Spleen (tissue), 11 donors: ENCODE measurements at regions not wholly inside any gene's neighbourhood (a gene's known extent, or its start where the extent isn't known, plus 50 kb on each side); places are given as distances from the start of the nearest gene placed in this dataset.

Experiments
- DNase-seq: peaks from one replicate; pipeline ENCODE4 v3.0.0-alpha.2; 2020
- H3K27ac ChIP-seq, 8 donors: fragments of 200-600 bp; sonication (generic) in 7 of 8; 1 replicate in 4 of 8; 2 replicates in 4 of 8; pipeline versions ENCODE4 v1.5.0 to v1.8.0; 2016 to 2021; ENCODE audit warnings: inconsistent platforms in 4 of 8, mild to moderate bottlenecking in 4 of 8, moderate library complexity in 1 of 8
- H3K27me3 ChIP-seq, 7 donors: fragments of 200-600 bp; sonication (generic) in 6 of 7; replicated peaks in 1 of 7; 1 replicate in 4 of 7; 2 replicates in 3 of 7; pipeline versions ENCODE4 v1.5.0 to v1.8.0; 2016 to 2021; ENCODE audit warnings: inconsistent platforms in 3 of 7, mild to moderate bottlenecking in 1 of 7
- H3K36me3 ChIP-seq, 6 donors: fragments of 200-600 bp; sonication (generic) in 5 of 6; 1 replicate in 4 of 6; 2 replicates in 2 of 6; pipeline versions ENCODE4 v1.5.0 to v1.8.0; 2016 to 2021; ENCODE audit warnings: inconsistent platforms in 2 of 6
- H3K4me1 ChIP-seq, 6 donors: fragments of 200-600 bp; sonication (generic) in 5 of 6; 1 replicate in 3 of 6; 2 replicates in 3 of 6; pipeline versions ENCODE4 v1.5.0 to v1.8.0; 2016 to 2021; ENCODE audit warnings: inconsistent platforms in 3 of 6
- H3K4me3 ChIP-seq, 8 donors: fragments of 200-600 bp; sonication (generic) in 7 of 8; 1 replicate in 4 of 8; 2 replicates in 4 of 8; pipeline versions ENCODE4 v1.5.0 to v1.8.0; 2016 to 2021; ENCODE audit warnings: inconsistent platforms in 4 of 8, mild to moderate bottlenecking in 4 of 8, moderate library complexity in 2 of 8
- H3K9me3 ChIP-seq, 8 donors: fragments of 200-600 bp; sonication (generic) in 7 of 8; 1 replicate in 4 of 8; 2 replicates in 4 of 8; pipeline versions ENCODE4 v1.5.0 to v1.8.0; 2016 to 2021; ENCODE audit warnings: inconsistent platforms in 4 of 8
- POLR2A ChIP-seq, 3 donors: fragments of 450-650 bp; IDR thresholded peaks; one replicate each; pipeline ENCODE4 v1.5.1; 2017; ENCODE audit warnings: antibody characterized with exemption in 3 of 3, mild to moderate bottlenecking in 1 of 3
- POLR2AphosphoS5 ChIP-seq, 3 donors: sonication (generic); formaldehyde crosslinking; IDR thresholded peaks; one replicate each; pipeline ENCODE4 v1.5.1; 2017; ENCODE audit warnings: antibody characterized with exemption in 3 of 3
- WGBS, 5 donors: extraction: QIAGEN DNeasy Blood & Tissue Kit in 3 of 5; methylation state at CpG; one replicate each; pipeline versions ENCODE4 v1.1.5 to v1.1.7; 2013 to 2018; 5-methylcytosine and 5-hydroxymethylcytosine counted together
- intact Hi-C: fragments of 100-400 bp; cut with DNase I; formaldehyde crosslinking; loops from one replicate; pipeline ENCODE4 v1.15.0; 2023; ENCODE audit warnings: low total_unique reads
- TF ChIP-seq, protein P1 (sequence below), 11 experiments: fragments of 200-600 bp in 7 of 11; fragments of 450-650 bp in 4 of 11; sonication (generic) in 4 of 11; IDR thresholded peaks in 8 of 11; conservative IDR thresholded peaks in 3 of 11; 1 replicate in 7 of 11; 2 replicates in 4 of 11; pipeline versions ENCODE4 v1.4.0 to v1.8.0; 2016 to 2021; ENCODE audit warnings: antibody characterized with exemption in 11 of 11, inconsistent platforms in 4 of 11, mild to moderate bottlenecking in 1 of 11
- donor health status: healthy with polysubstance abuse.
- donor health status: DM: no; HTN: no; CAD: no; lungs with moderate emphysema.
- donor health status: DM: no; HTN: no; CAD: no.
- donor health status: Bipolar disorder and iron deficiency.
- donor health status: healthy.
- donor health status: DM: no; HTN: no; CAD: no.
- donor health status: DM: yes; HTN: yes; CAD: no.

DNA sequence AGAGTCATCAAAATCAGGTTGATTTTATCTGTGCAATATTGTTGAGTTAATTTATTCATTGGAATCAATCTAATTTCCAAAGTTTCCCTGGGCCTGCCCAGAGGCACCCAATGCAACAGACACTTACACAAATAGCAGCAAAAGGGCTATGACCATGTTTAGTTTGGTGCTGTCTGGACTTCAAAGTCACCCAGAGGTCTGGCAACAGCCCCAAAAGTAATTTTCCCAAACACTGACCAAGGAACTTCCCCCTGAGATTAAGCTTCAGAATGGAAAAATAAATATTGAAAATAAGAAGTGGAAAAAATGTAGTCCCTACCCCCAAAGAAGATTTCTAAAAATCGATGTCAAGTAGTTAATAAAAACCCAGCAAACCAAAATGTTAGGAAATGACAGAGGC, 70.9 kb upstream of the RNF152 start:
- TF ChIP-seq POLR2AphosphoS5 (IDR thresholded peaks at IDR 0.05), result no peak
- TF ChIP-seq, protein P1, sequence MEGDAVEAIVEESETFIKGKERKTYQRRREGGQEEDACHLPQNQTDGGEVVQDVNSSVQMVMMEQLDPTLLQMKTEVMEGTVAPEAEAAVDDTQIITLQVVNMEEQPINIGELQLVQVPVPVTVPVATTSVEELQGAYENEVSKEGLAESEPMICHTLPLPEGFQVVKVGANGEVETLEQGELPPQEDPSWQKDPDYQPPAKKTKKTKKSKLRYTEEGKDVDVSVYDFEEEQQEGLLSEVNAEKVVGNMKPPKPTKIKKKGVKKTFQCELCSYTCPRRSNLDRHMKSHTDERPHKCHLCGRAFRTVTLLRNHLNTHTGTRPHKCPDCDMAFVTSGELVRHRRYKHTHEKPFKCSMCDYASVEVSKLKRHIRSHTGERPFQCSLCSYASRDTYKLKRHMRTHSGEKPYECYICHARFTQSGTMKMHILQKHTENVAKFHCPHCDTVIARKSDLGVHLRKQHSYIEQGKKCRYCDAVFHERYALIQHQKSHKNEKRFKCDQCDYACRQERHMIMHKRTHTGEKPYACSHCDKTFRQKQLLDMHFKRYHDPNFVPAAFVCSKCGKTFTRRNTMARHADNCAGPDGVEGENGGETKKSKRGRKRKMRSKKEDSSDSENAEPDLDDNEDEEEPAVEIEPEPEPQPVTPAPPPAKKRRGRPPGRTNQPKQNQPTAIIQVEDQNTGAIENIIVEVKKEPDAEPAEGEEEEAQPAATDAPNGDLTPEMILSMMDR (IDR thresholded peaks at IDR 0.05 in 8 of 11, conservative IDR thresholded peaks at IDR 0.05 in 3 of 11), result no peak
- TF ChIP-seq POLR2A (IDR thresholded peaks at IDR 0.05), result no peak
- no peaks in the 10 kb centered on the region for H3K36me3 ChIP-seq
- 57 to 73% (median 66%) methylated on average over 1 of the region's 1 CpG for WGBS, 5 donors
- intact Hi-C loops, result no loop called here
- DNase-seq, result no peak
- H3K9me3 ChIP-seq, result no peaks in the 10 kb centered on the region
- peaks cover 0 to 21% (median 0%) of the 10 kb centered on the region in 7 donors for H3K27me3 ChIP-seq
- H3K4me3 ChIP-seq, result no peak overlapping the region
- H3K27ac ChIP-seq, result no peak overlapping the region
- no peaks in the 10 kb centered on the region for H3K4me1 ChIP-seq

DNA sequence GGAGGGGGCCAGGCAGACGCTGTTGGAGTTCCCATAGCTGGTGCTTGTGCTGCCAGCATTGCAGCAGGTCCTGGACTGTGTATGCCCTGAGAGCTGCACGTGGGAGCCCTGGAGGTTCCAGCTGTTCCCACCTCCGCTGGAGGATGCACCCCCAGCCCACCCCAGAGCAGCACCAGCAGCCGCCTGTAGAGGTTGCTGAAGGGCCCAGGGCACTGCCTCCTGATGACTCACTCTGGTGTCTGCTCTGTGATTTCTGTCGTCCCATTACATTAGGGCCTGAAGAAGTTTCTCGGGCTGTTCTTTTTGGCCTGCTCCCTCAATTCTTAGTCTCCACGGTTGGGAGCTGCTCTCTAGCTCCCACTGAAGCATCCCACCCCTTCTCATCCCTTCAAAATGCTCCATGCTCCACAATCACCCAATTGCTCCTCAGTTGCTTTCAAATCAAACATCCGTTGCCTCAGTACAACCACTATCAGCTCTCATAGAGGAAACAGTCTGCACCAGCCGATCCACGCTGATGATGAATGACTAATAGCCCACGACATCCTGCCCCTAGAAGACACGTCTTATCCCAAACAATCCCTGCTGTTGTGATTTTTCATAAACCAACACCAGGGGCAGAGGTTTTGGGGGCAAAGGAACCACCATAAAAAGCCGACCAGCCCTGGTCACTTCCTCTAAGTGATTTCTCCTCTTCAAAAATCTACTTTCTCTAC, 65.2 kb upstream of the RNF152 start:
- 78 to 90% (median 82%) methylated on average over 11 to 13 of the region's 13 CpGs for WGBS, 5 donors

DNA sequence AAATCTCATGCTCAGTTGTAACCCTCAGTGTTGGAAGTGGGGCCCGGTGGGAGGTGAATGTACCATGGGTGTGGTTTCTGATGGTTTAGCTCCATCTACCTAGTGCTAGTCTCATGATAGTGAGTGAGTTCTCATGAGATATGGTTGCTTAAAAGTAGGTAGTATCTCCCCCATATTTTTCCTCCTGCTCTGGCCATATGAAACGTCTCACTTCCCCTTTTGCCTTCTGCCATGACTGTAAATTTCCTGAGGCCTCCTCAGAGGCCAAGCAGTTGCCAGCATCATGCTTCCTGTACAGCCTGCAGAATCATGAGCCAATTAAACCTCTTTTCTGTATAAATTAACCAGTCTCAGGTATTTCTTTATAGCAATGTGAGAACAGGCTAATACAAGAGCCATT, 62.8 kb upstream of the RNF152 start:
- WGBS, 5 donors, result 45 to 58% (median 56%) methylated on average over 2 of the region's 2 CpGs
- intact Hi-C loops, result no loop called here
- no peaks in the 10 kb centered on the region for H3K36me3 ChIP-seq
- no peak for TF ChIP-seq POLR2A (IDR thresholded peaks at IDR 0.05)
- no peak for TF ChIP-seq POLR2AphosphoS5 (IDR thresholded peaks at IDR 0.05)
- TF ChIP-seq, protein P1 (IDR thresholded peaks at IDR 0.05 in 8 of 11, conservative IDR thresholded peaks at IDR 0.05 in 3 of 11), result no peak
- no peak for DNase-seq
- peaks cover 0 to 6% (median 0%) of the 10 kb centered on the region in 8 donors for H3K9me3 ChIP-seq
- peaks cover 0 to 13% (median 7%) of the 10 kb centered on the region in 6 donors for H3K4me1 ChIP-seq
- H3K4me3 ChIP-seq, result no peak overlapping the region
- no peak overlapping the region for H3K27ac ChIP-seq
- peaks cover 0 to 45% (median 0%) of the 10 kb centered on the region in 7 donors for H3K27me3 ChIP-seq

More for the DNA sequence above, 65.2 kb upstream of the RNF152 start:
- peaks cover 0 to 50% (median 0%) of the 10 kb centered on the region in 7 donors for H3K27me3 ChIP-seq
- intact Hi-C loops, result no loop called here
- no peak overlapping the region for H3K4me3 ChIP-seq
- peaks cover 0 to 6% (median 0%) of the 10 kb centered on the region in 8 donors for H3K9me3 ChIP-seq
- TF ChIP-seq, protein P1 (IDR thresholded peaks at IDR 0.05 in 8 of 11, conservative IDR thresholded peaks at IDR 0.05 in 3 of 11), result no peak
- TF ChIP-seq POLR2A (IDR thresholded peaks at IDR 0.05), result no peak
- TF ChIP-seq POLR2AphosphoS5 (IDR thresholded peaks at IDR 0.05), result no peak
- H3K36me3 ChIP-seq, result no peaks in the 10 kb centered on the region
- DNase-seq, result no peak
- H3K4me1 ChIP-seq, result no peaks in the 10 kb centered on the region
- H3K27ac ChIP-seq, result no peak overlapping the region

DNA sequence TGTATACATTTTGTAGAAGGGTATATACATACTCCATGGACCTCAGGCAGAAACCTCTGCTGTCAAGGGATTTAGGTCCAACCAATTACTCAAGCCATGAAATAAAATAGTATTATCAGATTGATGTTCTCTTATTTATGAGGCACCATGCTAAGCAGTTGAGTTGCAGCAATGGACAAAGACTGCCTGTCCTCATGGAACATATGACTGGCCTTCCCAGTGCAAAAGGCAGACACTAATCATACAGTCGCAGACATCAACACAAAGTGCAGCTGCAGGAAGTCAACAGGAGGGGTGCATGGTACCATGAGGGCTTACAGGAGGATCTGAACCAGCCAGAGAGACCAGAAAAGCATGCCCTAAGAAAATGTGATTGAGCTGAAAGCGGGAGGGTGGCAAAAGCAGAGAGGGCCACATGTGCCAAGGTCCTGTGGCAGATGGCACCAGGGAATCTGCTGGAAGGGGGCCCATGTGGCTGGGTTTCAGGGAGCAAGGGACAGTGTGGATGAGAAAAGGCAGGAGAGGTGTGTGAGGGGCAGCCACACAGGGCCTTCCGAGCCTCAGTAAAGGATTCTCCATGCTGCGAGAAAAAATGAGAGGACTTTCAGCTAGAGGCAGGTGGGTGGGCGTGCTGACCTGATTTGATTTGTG, 61.4 kb upstream of the RNF152 start:
- Histone ChIP-seq H3K27ac (no peak overlapping the region), H3K27me3 (peaks cover 0 to 59% (median 0%) of the 10 kb centered on the region in 7 donors), H3K4me1 (peaks cover 0 to 13% (median 7%) of the 10 kb centered on the region in 6 donors), H3K36me3 (no peaks in the 10 kb centered on the region), H3K9me3 (peaks cover 0 to 6% (median 0%) of the 10 kb centered on the region in 8 donors), H3K4me3 (no peak overlapping the region)
- intact Hi-C loops, result no loop called here
- TF ChIP-seq POLR2AphosphoS5 (IDR thresholded peaks at IDR 0.05), result no peak
- TF ChIP-seq POLR2A (IDR thresholded peaks at IDR 0.05), result no peak
- TF ChIP-seq, protein P1 (IDR thresholded peaks at IDR 0.05 in 8 of 11, conservative IDR thresholded peaks at IDR 0.05 in 3 of 11), result no peak
- WGBS, 5 donors, result 78 to 94% (median 89%) methylated on average over 5 of the region's 5 CpGs
- DNase-seq, result no peak
